Panc1 (cell line): ENCODE measurements at regions not wholly inside any gene's neighbourhood (a gene's known extent, or its start where the extent isn't known, plus 50 kb on each side); places are given as distances from the start of the nearest gene placed in this dataset.
"Not testable (repeated sequence)": the region's sequence is repeated elsewhere in the genome, so short reads cannot be mapped to it uniquely, and the experiment has no call there.

Source experiments
- CTCF ChIP-seq: fragments of 450-650 bp; IDR thresholded peaks from 2 replicates; pipeline ENCODE4 v1.5.1; 2017; ENCODE audit warnings: mild to moderate bottlenecking
- POLR2AphosphoS5 ChIP-seq: IDR thresholded peaks from 2 replicates; pipeline ENCODE4 v1.6.1; 2012; ENCODE audit warnings: mild to moderate bottlenecking, low read depth, low read length, moderate library complexity
- REST ChIP-seq, 2 experiments: IDR thresholded peaks; 2 replicates each; pipeline ENCODE4 v1.6.1; 2011 to 2012; ENCODE audit warnings: low read depth in 2 of 2, control low read depth in 1 of 2, low read length in 1 of 2, mild to moderate bottlenecking in 1 of 2, moderate library complexity in 1 of 2; ENCODE audit not compliant: insufficient read depth in 1 of 2
- SIN3A ChIP-seq: IDR thresholded peaks from 2 replicates; pipeline ENCODE4 v1.6.1; 2012; ENCODE audit warnings: low read depth, mild to moderate bottlenecking, low read length, moderate library complexity, borderline replicate concordance; ENCODE audit not compliant: insufficient read depth

- TF ChIP-seq CTCF; POLR2AphosphoS5; SIN3A; REST (IDR thresholded peaks at IDR 0.05; ENCODE audit: insufficient read depth in 1 of 2, low read depth in 2 of 2, low read length in 1 of 2): not testable (repeated sequence)
Observed at GRCh38 chr5:17066026-17066425, 129.9 kb upstream of the MYO10 start.
